SW 1271 (cell line): ENCODE measurements at regions not wholly inside any gene's neighbourhood (a gene's known extent, or its start where the extent isn't known, plus 50 kb on each side); places are given as distances from the start of the nearest gene placed in this dataset.

ENCODE experiments used
- DNase-seq, 2 experiments: peaks; one replicate each; lab custom pipeline; 2025; lab: John Stamatoyannopoulos, UW

GRCh38 chr12:114740448-114740847 is 56.5 kb upstream of the TBX3 start:
- no peak for DNase-seq

GRCh38 chr12:114738460-114739184 is 54.6 kb upstream of the TBX3 start:
- no peak for DNase-seq

GRCh38 chr12:114735680-114736374 is 51.9 kb upstream of the TBX3 start:
- DNase-seq = no peak

GRCh38 chr12:114735011-114735410 is 51.0 kb upstream of the TBX3 start:
- DNase-seq = no peak

- no peak for DNase-seq
These were observed 49.9 kb upstream of the TBX3 start for GRCh38 chr12:114733919-114734318.
